ENCODE measurements at regions not wholly inside any gene's neighbourhood (a gene's known extent, or its start where the extent isn't known, plus 50 kb on each side); places are given as distances from the start of the nearest gene placed in this dataset.
"Not testable (repeated sequence)": the region's sequence is repeated elsewhere in the genome, so short reads cannot be mapped to it uniquely, and the experiment has no call there.

GRCh38 chr1:60742339-60742738 is 340.0 kb upstream of the NFIA start:
- DNase-seq: no peak

GRCh38 chr1:60740154-60740553 is 342.2 kb upstream of the NFIA start:
- DNase-seq: no peak

GRCh38 chr1:60739729-60740128 is 342.6 kb upstream of the NFIA start:
- DNase-seq: no peak

- no peak for DNase-seq
Measured at GRCh38 chr1:60732977-60733401, 349.4 kb upstream of the NFIA start.

GRCh38 chr1:60731321-60731720 is 351.0 kb upstream of the NFIA start:
- DNase-seq: no peak

- DNase-seq: no peak
Measured at GRCh38 chr1:60727552-60727951, 354.8 kb upstream of the NFIA start.

- no peak for DNase-seq
Measured at GRCh38 chr1:60716472-60716871, 365.9 kb upstream of the NFIA start.

- no peak for DNase-seq
Measured at GRCh38 chr1:60715970-60716369, 366.4 kb upstream of the NFIA start.

GRCh38 chr1:60709426-60709825 is 372.9 kb upstream of the NFIA start:
- no peak for DNase-seq

GRCh38 chr1:60705026-60705425 is 377.3 kb upstream of the NFIA start:
- no peak for DNase-seq

- no peak for DNase-seq
Measured at GRCh38 chr1:60703155-60703554, 379.2 kb upstream of the NFIA start.

- DNase-seq: peak in 1 of 51 donors; percentile 4
Measured at GRCh38 chr1:60699325-60699724, 383.0 kb upstream of the NFIA start.

GRCh38 chr1:60697204-60697994 is 385.0 kb upstream of the NFIA start:
- DNase-seq: no peak

GRCh38 chr1:60696512-60696911 is 385.8 kb upstream of the NFIA start:
- DNase-seq: no peak

- DNase-seq: peak in 26 of 51 donors; percentile 0 to 54 (median 9)
Measured at GRCh38 chr1:60695716-60696171, 386.6 kb upstream of the NFIA start.

GRCh38 chr1:60694980-60695379 is 387.4 kb upstream of the NFIA start:
- DNase-seq: no peak

- DNase-seq: no peak
Measured at GRCh38 chr1:60692031-60692430, 390.3 kb upstream of the NFIA start.

GRCh38 chr1:60688221-60688620 is 394.1 kb upstream of the NFIA start:
- not testable (repeated sequence) for DNase-seq

- no peak for DNase-seq
Measured at GRCh38 chr1:60681095-60681860, 401.1 kb upstream of the NFIA start.

- DNase-seq: no peak
Measured at GRCh38 chr1:60679524-60680375, 402.6 kb upstream of the NFIA start.

- no peak for DNase-seq
Measured at GRCh38 chr1:60678802-60679201, 403.6 kb upstream of the NFIA start.

GRCh38 chr1:60678391-60678790 is 404.0 kb upstream of the NFIA start:
- no peak for DNase-seq
